ENCODE measurements at regions not wholly inside any gene's neighbourhood (a gene's known extent, or its start where the extent isn't known, plus 50 kb on each side); places are given as distances from the start of the nearest gene placed in this dataset.
A peak's percentile ranks its signal among the peaks of the same experiment; 100 is the strongest.
"Not testable (repeated sequence)": the region's sequence is repeated elsewhere in the genome, so short reads cannot be mapped to it uniquely, and the experiment has no call there.

DNA sequence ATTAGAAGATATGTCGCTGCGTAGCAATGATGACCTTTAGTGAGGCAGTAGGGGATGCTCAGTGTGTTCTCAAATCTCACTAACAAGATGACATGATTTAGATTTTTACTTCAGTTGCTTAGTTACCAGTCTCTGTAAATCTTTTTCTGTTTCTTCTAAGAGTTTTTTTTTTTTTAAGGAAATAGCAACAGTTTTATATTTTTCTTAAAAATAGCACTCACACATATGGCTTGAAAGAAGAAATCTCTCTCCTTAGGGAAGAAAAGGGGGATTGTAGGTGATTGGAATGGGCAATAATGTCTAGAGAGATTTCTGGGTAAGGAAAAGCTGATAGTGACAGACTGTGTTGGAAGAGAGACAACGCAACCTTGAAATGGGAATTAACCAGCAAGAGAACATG is 524.6 kb upstream of the ARPP21 start:
- DNase-seq, result no peak
- TF ChIP-seq, protein P1, sequence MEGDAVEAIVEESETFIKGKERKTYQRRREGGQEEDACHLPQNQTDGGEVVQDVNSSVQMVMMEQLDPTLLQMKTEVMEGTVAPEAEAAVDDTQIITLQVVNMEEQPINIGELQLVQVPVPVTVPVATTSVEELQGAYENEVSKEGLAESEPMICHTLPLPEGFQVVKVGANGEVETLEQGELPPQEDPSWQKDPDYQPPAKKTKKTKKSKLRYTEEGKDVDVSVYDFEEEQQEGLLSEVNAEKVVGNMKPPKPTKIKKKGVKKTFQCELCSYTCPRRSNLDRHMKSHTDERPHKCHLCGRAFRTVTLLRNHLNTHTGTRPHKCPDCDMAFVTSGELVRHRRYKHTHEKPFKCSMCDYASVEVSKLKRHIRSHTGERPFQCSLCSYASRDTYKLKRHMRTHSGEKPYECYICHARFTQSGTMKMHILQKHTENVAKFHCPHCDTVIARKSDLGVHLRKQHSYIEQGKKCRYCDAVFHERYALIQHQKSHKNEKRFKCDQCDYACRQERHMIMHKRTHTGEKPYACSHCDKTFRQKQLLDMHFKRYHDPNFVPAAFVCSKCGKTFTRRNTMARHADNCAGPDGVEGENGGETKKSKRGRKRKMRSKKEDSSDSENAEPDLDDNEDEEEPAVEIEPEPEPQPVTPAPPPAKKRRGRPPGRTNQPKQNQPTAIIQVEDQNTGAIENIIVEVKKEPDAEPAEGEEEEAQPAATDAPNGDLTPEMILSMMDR (IDR thresholded peaks at IDR 0.05), result no peak
- Histone ChIP-seq H3K4me3 (no peak overlapping the region), H3K9me3 (peaks cover 0 to 3% of the 10 kb centered on the region in 2 donors), H3K27me3 (no peaks in the 10 kb centered on the region), H3K27ac (no peak overlapping the region), H3K36me3 (no peaks in the 10 kb centered on the region), H3K4me1 (no peaks in the 10 kb centered on the region)
- intact Hi-C loops (cut with DNase I), result no loop called here
- ATAC-seq, result no peak

DNA sequence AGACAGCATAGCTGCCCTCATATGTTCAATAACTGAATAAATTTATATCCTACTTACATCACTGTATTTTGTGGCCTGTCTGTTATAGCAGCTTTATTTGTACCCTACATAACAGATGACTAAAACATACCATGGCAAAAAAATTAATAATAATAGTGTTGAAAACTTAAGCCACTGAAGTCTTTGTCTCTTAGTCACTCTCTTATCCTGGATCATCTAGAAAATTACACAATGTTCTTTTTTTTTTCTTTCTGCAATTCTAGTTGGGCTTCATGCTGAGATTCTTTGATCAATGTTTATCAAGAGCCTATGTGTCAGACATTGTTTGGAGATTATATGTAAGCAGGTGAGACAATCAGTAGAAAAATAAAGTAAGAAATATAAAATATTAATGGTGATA is 519.3 kb upstream of the ARPP21 start:
- no peaks in the 10 kb centered on the region for H3K36me3 ChIP-seq
- no peak for ATAC-seq
- DNase-seq, result no peak
- no peak overlapping the region for H3K27ac ChIP-seq
- intact Hi-C loops (cut with DNase I), result no loop called here
- H3K27me3 ChIP-seq, result no peaks in the 10 kb centered on the region
- TF ChIP-seq, protein P1 (IDR thresholded peaks at IDR 0.05), result no peak
- H3K4me3 ChIP-seq, result no peak overlapping the region
- H3K9me3 ChIP-seq, result peaks cover 0 to 3% of the 10 kb centered on the region in 2 donors
- no peaks in the 10 kb centered on the region for H3K4me1 ChIP-seq

DNA sequence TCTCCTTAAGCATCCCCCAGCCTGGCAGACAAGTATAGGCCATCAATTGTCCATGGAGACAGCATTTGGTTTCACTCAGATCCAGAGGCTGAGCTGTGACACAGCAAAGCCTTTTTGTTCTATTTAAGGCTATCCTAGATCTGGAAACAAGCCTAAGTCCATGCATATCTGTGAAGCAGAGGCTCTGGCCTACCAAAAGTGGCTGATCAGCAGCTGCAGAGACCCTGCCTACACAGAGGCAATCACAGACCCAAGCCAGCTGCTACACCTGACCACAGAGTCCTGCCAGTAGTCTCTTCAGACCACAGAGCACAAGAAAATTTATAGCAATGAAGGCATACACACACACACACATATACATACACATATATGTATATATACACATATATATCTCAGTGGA is 501.7 kb upstream of the ARPP21 start:
- TF ChIP-seq, protein P1 (IDR thresholded peaks at IDR 0.05), result no peak
- no peaks in the 10 kb centered on the region for H3K27me3 ChIP-seq
- no peaks in the 10 kb centered on the region for H3K4me1 ChIP-seq
- peaks cover 0 to 8% of the 10 kb centered on the region in 2 donors for H3K9me3 ChIP-seq
- ATAC-seq (no peak), DNase-seq (no peak)
- H3K27ac ChIP-seq, result no peak overlapping the region
- H3K36me3 ChIP-seq, result no peaks in the 10 kb centered on the region
- intact Hi-C loops (cut with DNase I), result no loop called here
- no peak overlapping the region for H3K4me3 ChIP-seq

DNA sequence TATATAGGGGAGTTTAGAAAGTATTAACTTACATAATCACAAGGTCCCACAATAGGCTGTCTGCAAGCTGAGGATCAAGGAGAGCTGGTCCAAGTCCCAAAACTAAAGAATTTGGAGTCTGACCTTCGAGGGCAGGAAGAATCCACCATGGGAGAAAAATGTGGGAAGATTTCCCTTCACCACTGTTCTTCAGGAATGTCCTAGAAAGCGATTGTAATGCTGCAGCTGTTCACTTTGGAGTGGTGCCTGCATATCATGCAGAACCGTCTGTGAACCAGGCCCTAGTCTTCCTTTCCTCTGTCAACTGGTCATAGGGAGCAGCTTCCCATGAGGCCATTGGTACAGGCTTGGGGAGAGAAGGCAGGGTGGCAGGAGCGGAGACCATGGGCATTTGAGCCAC is 497.9 kb upstream of the ARPP21 start:
- no peaks in the 10 kb centered on the region for H3K36me3 ChIP-seq
- H3K9me3 ChIP-seq, result peaks cover 0 to 12% of the 10 kb centered on the region in 2 donors
- intact Hi-C loops (cut with DNase I), result no loop called here
- no peaks in the 10 kb centered on the region for H3K27me3 ChIP-seq
- DNase-seq, result no peak
- no peaks in the 10 kb centered on the region for H3K4me1 ChIP-seq
- ATAC-seq, result no peak
- no peak overlapping the region for H3K27ac ChIP-seq
- TF ChIP-seq, protein P1 (IDR thresholded peaks at IDR 0.05), result no peak
- H3K4me3 ChIP-seq, result no peak overlapping the region

DNA sequence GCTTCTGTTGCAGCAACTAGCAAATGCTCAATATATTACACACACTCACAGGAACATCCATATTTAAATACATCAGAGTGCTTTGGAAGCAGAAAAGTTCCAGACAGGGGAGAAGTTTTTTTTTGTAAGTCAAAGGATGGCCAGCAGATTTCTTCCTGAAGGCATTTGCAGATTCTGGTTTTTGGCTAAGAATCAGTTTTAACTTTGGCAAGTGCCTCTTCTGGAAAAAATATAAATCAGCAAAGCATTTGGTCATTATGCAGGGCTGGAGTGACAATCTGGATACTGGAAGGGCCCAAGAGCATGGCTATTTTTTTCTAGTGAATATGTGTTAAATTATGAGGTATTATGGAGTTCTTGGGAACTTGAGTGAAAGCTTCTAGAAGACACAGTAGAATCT is 495.3 kb upstream of the ARPP21 start:
- ATAC-seq (no peak), DNase-seq (no peak)
- Histone ChIP-seq H3K4me3 (no peak overlapping the region), H3K4me1 (no peaks in the 10 kb centered on the region), H3K27me3 (no peaks in the 10 kb centered on the region), H3K9me3 (peaks cover 0 to 15% of the 10 kb centered on the region in 2 donors), H3K36me3 (no peaks in the 10 kb centered on the region), H3K27ac (no peak overlapping the region)
- intact Hi-C loops (cut with DNase I), result no loop called here
- TF ChIP-seq, protein P1 (IDR thresholded peaks at IDR 0.05), result no peak

DNA sequence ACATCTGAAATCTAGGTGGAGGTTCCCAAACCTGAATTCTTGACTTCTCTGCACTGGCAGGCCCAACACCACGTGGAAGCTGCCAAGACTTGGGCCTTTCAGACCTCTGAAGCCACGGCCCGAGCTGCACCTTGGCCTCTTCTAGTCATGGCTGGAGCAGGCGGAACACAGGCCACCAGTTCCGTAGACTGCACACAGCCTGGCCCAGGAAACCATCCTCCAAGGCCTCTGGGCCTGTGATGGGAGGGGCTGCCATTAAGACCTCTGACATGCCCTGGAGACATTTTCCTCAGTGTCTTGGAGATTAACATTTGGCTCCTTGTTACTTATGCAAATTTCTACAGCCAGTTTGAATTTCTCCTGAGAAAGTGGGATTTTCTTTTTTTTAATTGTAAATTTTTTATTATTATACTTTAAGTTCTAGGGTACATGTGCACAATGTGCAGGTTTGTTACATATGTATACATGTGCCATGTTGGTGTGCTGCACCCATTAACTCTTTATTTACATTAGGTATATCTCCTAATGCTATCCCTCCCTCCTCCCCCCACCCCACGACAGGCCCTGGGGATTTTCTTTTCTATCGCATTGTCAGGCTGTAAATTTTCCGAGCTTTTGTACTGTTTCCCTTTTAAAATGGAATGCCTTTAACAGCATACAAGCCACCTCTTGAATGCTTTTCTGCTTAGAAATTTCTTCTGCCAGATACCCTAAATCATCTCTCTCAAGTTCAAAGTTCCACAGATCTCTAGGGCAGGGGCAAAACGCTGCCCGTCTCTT is 492.9 kb upstream of the ARPP21 start:
- H3K36me3 ChIP-seq; H3K27ac ChIP-seq; H3K4me1 ChIP-seq; H3K27me3 ChIP-seq; H3K4me3 ChIP-seq; intact Hi-C loops (cut with DNase I); ATAC-seq: not testable (repeated sequence)
- H3K9me3 ChIP-seq, result peaks cover 0 to 13% of the 10 kb centered on the region in 2 donors
- DNase-seq, result peak in 1 of 4 donors; percentile 54

Measured in left lung (tissue), 4 donors.